ENCODE measurements at regions not wholly inside any gene's neighbourhood (a gene's known extent, or its start where the extent isn't known, plus 50 kb on each side); places are given as distances from the start of the nearest gene placed in this dataset.

- DNase-seq (ENCODE audit: low read depth) = no peak
- in situ Hi-C loops (cut with HindIII; ENCODE audit: low pct_unique_long_range_greater_than_20kb, low sequenced_read_pairs) = no loop called here
These were observed 424.9 kb upstream of the IRX4 start for GRCh38 chr5:2307631-2308030.

- in situ Hi-C loops (cut with HindIII; ENCODE audit: low pct_unique_long_range_greater_than_20kb, low sequenced_read_pairs) = no loop called here
- DNase-seq (ENCODE audit: low read depth) = no peak
These were observed 424.0 kb upstream of the IRX4 start for GRCh38 chr5:2306711-2307110.

- no peak for DNase-seq (ENCODE audit: low read depth)
- in situ Hi-C loops (cut with HindIII; ENCODE audit: low pct_unique_long_range_greater_than_20kb, low sequenced_read_pairs) = no loop called here
These were observed 420.8 kb upstream of the IRX4 start for GRCh38 chr5:2303431-2304100.

- in situ Hi-C loops (cut with HindIII; ENCODE audit: low pct_unique_long_range_greater_than_20kb, low sequenced_read_pairs) = no loop called here
- DNase-seq (ENCODE audit: low read depth) = no peak
These were observed 419.4 kb upstream of the IRX4 start for GRCh38 chr5:2302169-2302568.

- in situ Hi-C loops (cut with HindIII; ENCODE audit: low pct_unique_long_range_greater_than_20kb, low sequenced_read_pairs) = no loop called here
- DNase-seq (ENCODE audit: low read depth) = no peak
These were observed 418.3 kb upstream of the IRX4 start for GRCh38 chr5:2300861-2301574.

GRCh38 chr5:2300421-2300820 lies 417.7 kb upstream of the IRX4 start:
- no peak for DNase-seq (ENCODE audit: low read depth)
- in situ Hi-C loops (cut with HindIII; ENCODE audit: low pct_unique_long_range_greater_than_20kb, low sequenced_read_pairs) = no loop called here

- in situ Hi-C loops (cut with HindIII; ENCODE audit: low pct_unique_long_range_greater_than_20kb, low sequenced_read_pairs) = no loop called here
- no peak for DNase-seq (ENCODE audit: low read depth)
These were observed 416.9 kb upstream of the IRX4 start for GRCh38 chr5:2299388-2300220.

GRCh38 chr5:2298781-2299180 lies 416.1 kb upstream of the IRX4 start:
- in situ Hi-C loops (cut with HindIII; ENCODE audit: low pct_unique_long_range_greater_than_20kb, low sequenced_read_pairs) = no loop called here
- DNase-seq (ENCODE audit: low read depth) = no peak

GRCh38 chr5:2297991-2298390 lies 415.3 kb upstream of the IRX4 start:
- no peak for DNase-seq (ENCODE audit: low read depth)
- in situ Hi-C loops (cut with HindIII; ENCODE audit: low pct_unique_long_range_greater_than_20kb, low sequenced_read_pairs) = no loop called here

GRCh38 chr5:2295476-2295875 lies 412.8 kb upstream of the IRX4 start:
- in situ Hi-C loops (cut with HindIII; ENCODE audit: low pct_unique_long_range_greater_than_20kb, low sequenced_read_pairs) = no loop called here

GRCh38 chr5:2293906-2294305 lies 411.2 kb upstream of the IRX4 start:
- no peak for DNase-seq (ENCODE audit: low read depth)
- in situ Hi-C loops (cut with HindIII; ENCODE audit: low pct_unique_long_range_greater_than_20kb, low sequenced_read_pairs) = no loop called here

More at GRCh38 chr5:2295476-2295875, 412.8 kb upstream of the IRX4 start:
- no peak for DNase-seq (ENCODE audit: low read depth)

GRCh38 chr5:2291146-2291840 lies 408.6 kb upstream of the IRX4 start:
- in situ Hi-C loops (cut with HindIII; ENCODE audit: low pct_unique_long_range_greater_than_20kb, low sequenced_read_pairs) = no loop called here

GRCh38 chr5:2289380-2289779 lies 406.7 kb upstream of the IRX4 start:
- DNase-seq (ENCODE audit: low read depth) = no peak
- in situ Hi-C loops (cut with HindIII; ENCODE audit: low pct_unique_long_range_greater_than_20kb, low sequenced_read_pairs) = no loop called here

More at GRCh38 chr5:2291146-2291840, 408.6 kb upstream of the IRX4 start:
- no peak for DNase-seq (ENCODE audit: low read depth)

GRCh38 chr5:2288968-2289367 lies 406.2 kb upstream of the IRX4 start:
- DNase-seq (ENCODE audit: low read depth) = no peak
- in situ Hi-C loops (cut with HindIII; ENCODE audit: low pct_unique_long_range_greater_than_20kb, low sequenced_read_pairs) = no loop called here

- in situ Hi-C loops (cut with HindIII; ENCODE audit: low pct_unique_long_range_greater_than_20kb, low sequenced_read_pairs) = no loop called here
- no peak for DNase-seq (ENCODE audit: low read depth)
These were observed 405.7 kb upstream of the IRX4 start for GRCh38 chr5:2288466-2288865.

- in situ Hi-C loops (cut with HindIII; ENCODE audit: low pct_unique_long_range_greater_than_20kb, low sequenced_read_pairs) = no loop called here
- DNase-seq (ENCODE audit: low read depth) = no peak
These were observed 403.5 kb upstream of the IRX4 start for GRCh38 chr5:2286250-2286649.

- in situ Hi-C loops (cut with HindIII; ENCODE audit: low pct_unique_long_range_greater_than_20kb, low sequenced_read_pairs) = no loop called here
- DNase-seq (ENCODE audit: low read depth) = no peak
These were observed 402.0 kb upstream of the IRX4 start for GRCh38 chr5:2284678-2285077.

GRCh38 chr5:2283481-2284045 lies 400.8 kb upstream of the IRX4 start:
- no peak for DNase-seq (ENCODE audit: low read depth)
- in situ Hi-C loops (cut with HindIII; ENCODE audit: low pct_unique_long_range_greater_than_20kb, low sequenced_read_pairs) = no loop called here
